ENCODE measurements at regions not wholly inside any gene's neighbourhood (a gene's known extent, or its start where the extent isn't known, plus 50 kb on each side); places are given as distances from the start of the nearest gene placed in this dataset.

DNA sequence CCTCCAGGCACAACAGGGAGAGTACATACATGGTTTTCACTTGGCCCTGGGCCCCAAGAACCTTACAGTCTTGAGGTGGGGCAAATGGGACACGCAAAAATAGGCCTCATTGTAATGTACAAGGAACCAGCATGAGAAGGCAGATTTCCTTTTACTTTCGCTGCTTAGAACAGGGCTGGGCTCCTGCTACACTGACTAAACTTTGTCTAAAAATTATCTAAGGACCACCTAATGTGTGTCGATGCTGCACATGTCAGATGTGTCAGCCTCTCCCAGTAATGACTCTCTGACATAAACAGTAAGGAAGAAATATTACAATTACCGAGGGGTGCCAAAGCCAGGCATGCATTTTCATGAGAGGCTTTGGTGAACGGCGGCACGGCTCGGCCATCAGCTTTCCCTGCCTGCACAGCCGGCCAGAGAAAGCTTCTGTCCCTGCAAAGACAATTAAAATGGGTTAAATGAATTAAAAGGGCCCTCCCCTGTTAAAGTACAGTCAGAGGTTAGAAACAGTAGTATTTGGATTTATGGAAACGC, 224.2 kb upstream of the IRX3 start:
- no peaks in the 10 kb centered on the region for H3K79me2 ChIP-seq (ENCODE audit: insufficient read depth, low read depth)
- no peaks in the 10 kb centered on the region for H3K4me1 ChIP-seq (ENCODE audit: low read depth, poor library complexity, severe bottlenecking)
- H3K9ac ChIP-seq = no peak overlapping the region
- H3K4me3 ChIP-seq (IDR thresholded peaks at IDR 0.05; ENCODE audit: insufficient read depth, low read depth, low read length) = no peak overlapping the region
- H3K4me2 ChIP-seq = no peak overlapping the region
- no peaks in the 10 kb centered on the region for H3K36me3 ChIP-seq (ENCODE audit: insufficient read depth)
- no peaks in the 10 kb centered on the region for H3K27me3 ChIP-seq (ENCODE audit: insufficient read depth, low read depth)
- H2AFZ ChIP-seq (ENCODE audit: low read depth) = no peak overlapping the region
- H4K20me1 ChIP-seq (ENCODE audit: insufficient read depth) = no peaks in the 10 kb centered on the region
- TF ChIP-seq CTCF (conservative IDR thresholded peaks at IDR 0.05; ENCODE audit: low read depth, low read length) = no peak
- no peak overlapping the region for H3K27ac ChIP-seq

- Histone ChIP-seq H2AFZ (ENCODE audit: low read depth) (no peak overlapping the region), H3K4me1 (ENCODE audit: low read depth, poor library complexity, severe bottlenecking) (no peaks in the 10 kb centered on the region), H3K4me3 (IDR thresholded peaks at IDR 0.05; ENCODE audit: insufficient read depth, low read depth, low read length) (no peak overlapping the region), H3K27me3 (ENCODE audit: insufficient read depth, low read depth) (no peaks in the 10 kb centered on the region), H3K4me2 (no peak overlapping the region), H4K20me1 (ENCODE audit: insufficient read depth) (no peaks in the 10 kb centered on the region), H3K27ac (no peak overlapping the region), H3K9ac (no peak overlapping the region), H3K79me2 (ENCODE audit: insufficient read depth, low read depth) (no peaks in the 10 kb centered on the region), H3K36me3 (ENCODE audit: insufficient read depth) (no peaks in the 10 kb centered on the region)
- TF ChIP-seq CTCF (conservative IDR thresholded peaks at IDR 0.05; ENCODE audit: low read depth, low read length) = no peak
Observed at GRCh38 chr16:54509456-54509855, 222.9 kb upstream of the IRX3 start.

- H3K27me3 ChIP-seq (ENCODE audit: insufficient read depth, low read depth) = no peaks in the 10 kb centered on the region
- no peak overlapping the region for H3K9ac ChIP-seq
- H3K36me3 ChIP-seq (ENCODE audit: insufficient read depth) = no peaks in the 10 kb centered on the region
Observed at GRCh38 chr16:54508351-54508750, 221.8 kb upstream of the IRX3 start.

GRCh38 chr16:54506741-54507500, 220.3 kb upstream of the IRX3 start:
- H3K4me3 ChIP-seq (IDR thresholded peaks at IDR 0.05; ENCODE audit: insufficient read depth, low read depth, low read length) = no peak overlapping the region
- no peak overlapping the region for H2AFZ ChIP-seq (ENCODE audit: low read depth)
- no peak for TF ChIP-seq CTCF (conservative IDR thresholded peaks at IDR 0.05; ENCODE audit: low read depth, low read length)

More at GRCh38 chr16:54508351-54508750, 221.8 kb upstream of the IRX3 start:
- no peak overlapping the region for H3K4me3 ChIP-seq (IDR thresholded peaks at IDR 0.05; ENCODE audit: insufficient read depth, low read depth, low read length)
- no peak overlapping the region for H2AFZ ChIP-seq (ENCODE audit: low read depth)
- H4K20me1 ChIP-seq (ENCODE audit: insufficient read depth) = no peaks in the 10 kb centered on the region
- H3K4me1 ChIP-seq (ENCODE audit: low read depth, poor library complexity, severe bottlenecking) = no peaks in the 10 kb centered on the region
- H3K79me2 ChIP-seq (ENCODE audit: insufficient read depth, low read depth) = no peaks in the 10 kb centered on the region
- TF ChIP-seq CTCF (conservative IDR thresholded peaks at IDR 0.05; ENCODE audit: low read depth, low read length) = no peak
- no peak overlapping the region for H3K4me2 ChIP-seq
- H3K27ac ChIP-seq = no peak overlapping the region

More at GRCh38 chr16:54506741-54507500, 220.3 kb upstream of the IRX3 start:
- Histone ChIP-seq H3K27ac (no peak overlapping the region), H4K20me1 (ENCODE audit: insufficient read depth) (no peaks in the 10 kb centered on the region), H3K4me2 (no peak overlapping the region), H3K27me3 (ENCODE audit: insufficient read depth, low read depth) (no peaks in the 10 kb centered on the region), H3K79me2 (ENCODE audit: insufficient read depth, low read depth) (no peaks in the 10 kb centered on the region), H3K9ac (no peak overlapping the region), H3K36me3 (ENCODE audit: insufficient read depth) (no peaks in the 10 kb centered on the region), H3K4me1 (ENCODE audit: low read depth, poor library complexity, severe bottlenecking) (no peaks in the 10 kb centered on the region)
